Endothelial cell of umbilical vein (primary cell): ENCODE measurements at regions not wholly inside any gene's neighbourhood (a gene's known extent, or its start where the extent isn't known, plus 50 kb on each side); places are given as distances from the start of the nearest gene placed in this dataset.

Experiments used
- BruUV-seq: library from RNA; stranded (reverse); fragments of 400-500 nt; replicated peaks from 2 replicates; lab custom pipeline; 2021; lab: Mats Ljungman, UMichigan
- CTCF ChIA-PET: fragments of 300-600, 350-600 bp; sonication (Branson Sonifier 250); formaldehyde crosslinking; loops from one replicate; lab custom pipeline; 2021; ENCODE audit warnings: antibody characterized with exemption, inconsistent platforms; lab: Charles Lee
- POLR2A ChIA-PET: fragments of 300-600, 350-600 bp; sonication (Branson Sonifier 250); formaldehyde crosslinking; loops from one replicate; lab custom pipeline; 2021; ENCODE audit warnings: antibody characterized with exemption, inconsistent platforms; lab: Charles Lee
- DNase-seq: peaks from one replicate; pipeline ENCODE4 v3.0.0-alpha.2; 2011; ENCODE audit warnings: low read depth, low spot score
- FAIRE-seq: peaks from 2 replicates; lab custom pipeline; 2011; peaks lifted over from hg19 to GRCh38; lab: Jason Lieb, UNC
- H2AFZ ChIP-seq: 2 replicates; pipeline ENCODE4 v1.6.0; 2012; ENCODE audit warnings: low read depth, low read length, control low read depth, inconsistent platforms
- H3K27ac ChIP-seq: 2 replicates; pipeline ENCODE4 v1.5.1; 2011; ENCODE audit warnings: low read depth, mild to moderate bottlenecking, control low read depth, low read length, moderate library complexity; ENCODE audit not compliant: insufficient read depth
- H3K27me3 ChIP-seq, 2 experiments: 2 replicates each; pipeline versions ENCODE4 v1.6.0 to v1.6.1; 2011; ENCODE audit warnings: low read length in 2 of 2, mixed read lengths in 1 of 2; ENCODE audit not compliant: control insufficient read depth in 2 of 2, insufficient read depth in 2 of 2
- H3K36me3 ChIP-seq, 2 experiments: 2 replicates in 1 of 2; 3 replicates in 1 of 2; pipeline ENCODE4 v1.5.1; 2011; ENCODE audit warnings: low read length in 2 of 2, mild to moderate bottlenecking in 1 of 2, moderate library complexity in 1 of 2; ENCODE audit not compliant: control insufficient read depth in 2 of 2, insufficient read depth in 2 of 2; ENCODE audit errors: extremely low read depth in 1 of 2
- H3K4me1 ChIP-seq: 3 replicates; pipeline ENCODE4 v1.5.1; 2011; ENCODE audit warnings: mild to moderate bottlenecking, low read length; ENCODE audit not compliant: control insufficient read depth, insufficient read depth; ENCODE audit errors: extremely low read depth
- H3K4me2 ChIP-seq: 2 replicates; pipeline ENCODE4 v1.6.1; 2011; ENCODE audit warnings: low read length, control low read depth, mixed read lengths; ENCODE audit not compliant: insufficient read depth
- H3K4me3 ChIP-seq, 3 experiments: fragments of 200-600 bp in 1 of 3; sonication (generic), shearing (Covaris generic) in 1 of 3; replicated peaks in 1 of 3; 2 replicates each; pipeline ENCODE4 v1.5.1; 2011 to 2016; ENCODE audit warnings: control low read depth in 3 of 3, low read length in 3 of 3, mild to moderate bottlenecking in 2 of 3, inconsistent platforms in 1 of 3, low read depth in 1 of 3, moderate library complexity in 1 of 3; ENCODE audit not compliant: insufficient read depth in 1 of 3
- H3K79me2 ChIP-seq: 2 replicates; pipeline ENCODE4 v1.6.0; 2012; ENCODE audit warnings: low read length, inconsistent platforms; ENCODE audit not compliant: control insufficient read depth, insufficient read depth
- H3K9ac ChIP-seq: replicated peaks from 2 replicates; pipeline ENCODE3; 2011; ENCODE audit warnings: low read length, control low read depth; ENCODE audit not compliant: insufficient read depth; ENCODE audit errors: extremely low read depth
- H3K9me1 ChIP-seq: replicated peaks from 3 replicates; pipeline ENCODE4 v1.6.0; 2011; ENCODE audit warnings: mild to moderate bottlenecking, low read length; ENCODE audit not compliant: control insufficient read depth, insufficient read depth; ENCODE audit errors: extremely low read depth
- H3K9me3 ChIP-seq: replicated peaks from 2 replicates; pipeline ENCODE4 v1.5.1; 2012; ENCODE audit warnings: low read length, inconsistent platforms; ENCODE audit not compliant: control insufficient read depth, insufficient read depth
- H4K20me1 ChIP-seq: replicated peaks from 2 replicates; pipeline ENCODE3; 2011; ENCODE audit warnings: mild to moderate bottlenecking, low read length; ENCODE audit not compliant: control insufficient read depth, insufficient read depth; ENCODE audit errors: extremely low read depth
- EZH2 ChIP-seq: IDR thresholded peaks from 2 replicates; pipeline ENCODE4 v1.6.1; 2012; ENCODE audit warnings: borderline replicate concordance, low read depth, mild to moderate bottlenecking, moderate library complexity, low read length, inconsistent platforms; ENCODE audit not compliant: severe bottlenecking
- FOS ChIP-seq: IDR thresholded peaks from 2 replicates; pipeline ENCODE4 v1.6.1; 2011; ENCODE audit warnings: mild to moderate bottlenecking, low read length, moderate library complexity, borderline replicate concordance; ENCODE audit not compliant: insufficient read depth
- GATA2 ChIP-seq: IDR thresholded peaks from 2 replicates; pipeline ENCODE4 v1.7.0; 2011; ENCODE audit warnings: low read depth, mild to moderate bottlenecking, moderate library complexity, mixed read lengths, low read length; ENCODE audit not compliant: insufficient read length, insufficient read depth
- JUN ChIP-seq: IDR thresholded peaks from 2 replicates; pipeline ENCODE4 v1.6.1; 2011; ENCODE audit warnings: borderline replicate concordance, low read depth; ENCODE audit not compliant: insufficient read length, insufficient read depth
- MYC ChIP-seq: IDR thresholded peaks from one replicate; pipeline ENCODE4 v1.6.1; 2011; ENCODE audit warnings: mild to moderate bottlenecking, low read depth, low read length
- POLR2A ChIP-seq: IDR thresholded peaks from 2 replicates; pipeline ENCODE4 v1.6.1; 2012; ENCODE audit warnings: low read depth, mild to moderate bottlenecking, control low read depth, low read length
- POLR2AphosphoS5 ChIP-seq: IDR thresholded peaks from 2 replicates; pipeline ENCODE4 v1.6.1; 2012; ENCODE audit warnings: low read depth, mild to moderate bottlenecking, control low read depth, low read length, moderate library complexity; ENCODE audit not compliant: insufficient read depth
- dilution Hi-C: fragments of 300-500 bp; cut with MboI; formaldehyde crosslinking; loops from one replicate; pipeline ENCODE4 v1.15.0; 2019; ENCODE audit warnings: low sequenced_read_pairs; ENCODE audit not compliant: extremely low pct_ligation_motif_present
- intact Hi-C: fragments of 100-400 bp; cut with micrococcal nuclease; formaldehyde crosslinking; loops from one replicate; pipeline ENCODE4 v1.10.0; 2022
- TF ChIP-seq, protein P1 (sequence below): IDR thresholded peaks from 2 replicates; pipeline ENCODE4 v1.6.1; 2011; ENCODE audit not compliant: insufficient read depth, insufficient read length
- TF ChIP-seq, protein P2 (sequence below), 2 donors: IDR thresholded peaks; 1 replicate in 1 of 2; 2 replicates in 1 of 2; pipeline ENCODE4 v1.5.1; 2011; ENCODE audit warnings: low read length in 2 of 2, mild to moderate bottlenecking in 2 of 2, moderate library complexity in 2 of 2, control low read depth in 1 of 2, inconsistent platforms in 1 of 2, low read depth in 1 of 2; ENCODE audit not compliant: insufficient read depth in 1 of 2; ENCODE audit errors: extremely low read depth in 1 of 2

DNA sequence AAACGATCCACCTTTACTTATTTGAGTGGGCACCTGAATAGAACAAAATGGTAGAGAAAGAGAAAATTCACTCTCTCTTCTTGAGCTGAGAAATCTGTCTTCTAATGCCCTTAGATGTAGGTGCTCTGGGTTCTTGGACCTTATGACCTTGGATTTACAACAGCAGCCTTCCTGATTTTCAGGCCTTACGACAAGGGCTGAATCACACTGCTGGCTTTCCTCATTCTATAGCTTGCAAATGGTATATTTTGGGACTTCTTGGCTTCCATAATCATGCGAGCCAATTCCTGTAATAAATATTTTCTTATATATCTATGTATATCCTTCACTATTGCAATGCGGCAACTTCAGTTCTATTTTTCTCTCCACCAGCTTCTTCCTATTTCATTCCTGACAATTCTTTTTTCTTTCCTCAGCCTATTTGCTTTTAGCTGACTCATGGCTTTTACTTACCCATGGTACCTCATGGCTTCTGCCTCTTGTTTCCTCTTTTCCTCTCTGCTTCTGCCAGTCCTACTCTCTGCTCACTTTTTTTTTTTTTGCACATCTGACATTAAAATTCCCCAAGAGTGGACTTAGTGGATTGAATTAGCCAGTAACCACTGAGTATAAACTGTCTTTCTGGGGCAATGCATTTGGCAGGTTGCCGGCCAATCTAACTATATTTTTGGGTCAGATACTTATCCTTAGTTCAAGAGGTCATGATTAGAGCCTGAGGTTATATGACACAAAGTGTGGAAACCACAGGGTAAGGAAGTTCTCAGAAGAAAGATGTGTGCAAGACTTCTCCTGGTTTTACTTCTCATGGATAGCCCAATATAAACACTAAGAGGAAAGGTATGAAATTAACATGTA, 359.5 kb downstream of the TMEM135 start:
- no peaks in the 10 kb centered on the region for H3K27me3 ChIP-seq
- H3K9me3 ChIP-seq = no peaks in the 10 kb centered on the region
- H4K20me1 ChIP-seq = no peaks in the 10 kb centered on the region
- H3K9ac ChIP-seq = no peak overlapping the region
- H3K36me3 ChIP-seq = no peaks in the 10 kb centered on the region
- dilution Hi-C loops = no loop called here
- no peak overlapping the region for H2AFZ ChIP-seq
- H3K79me2 ChIP-seq = no peaks in the 10 kb centered on the region
- no peaks in the 10 kb centered on the region for H3K9me1 ChIP-seq
- TF ChIP-seq MYC = no peak
- no peak for TF ChIP-seq JUN
- TF ChIP-seq FOS = no peak
- intact Hi-C loops = no loop called here
- no peak overlapping the region for H3K4me2 ChIP-seq
- CTCF ChIA-PET = interaction anchor here (0.7 kb wide), 1 partner anchor 24 kb away, joined by 3 read pairs; no protein-coding TSS in a partner anchor
- POLR2A ChIA-PET = no interaction called here
- no peaks in the 10 kb centered on the region for H3K4me1 ChIP-seq
- H3K4me3 ChIP-seq = no peak overlapping the region
- no peak for FAIRE-seq
- H3K27ac ChIP-seq = no peak overlapping the region
- DNase-seq = no peak
- BruUV-seq = no TSS peak

DNA sequence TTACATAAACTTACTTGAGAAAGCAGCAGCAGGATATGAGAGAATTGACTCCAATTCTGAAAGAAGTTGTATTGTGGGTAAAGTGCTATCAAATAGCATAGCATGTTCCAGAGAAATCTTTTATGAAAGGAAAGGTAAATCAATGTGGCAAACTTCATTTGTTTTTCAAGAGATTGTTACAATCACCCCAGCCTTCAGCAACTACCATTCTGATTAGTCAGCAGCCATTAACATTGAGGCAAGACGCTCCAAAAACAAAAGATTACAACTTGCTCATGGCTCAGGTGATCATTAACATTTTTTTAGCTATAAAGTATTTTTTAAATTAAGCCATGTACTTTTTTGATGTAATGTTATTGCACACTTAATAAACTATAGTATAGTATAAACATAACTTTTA, 357.2 kb downstream of the TMEM135 start:
- ChIA-PET CTCF (interaction anchor here (1.5 kb wide), 1 partner anchor 27 kb away, joined by 12 read pairs; no protein-coding TSS in a partner anchor), POLR2A (no interaction called here)
- no peak overlapping the region for H3K4me2 ChIP-seq
- dilution Hi-C loops = no loop called here
- FAIRE-seq (no peak), DNase-seq (no peak)
- H3K9me1 ChIP-seq = no peaks in the 10 kb centered on the region
- no peaks in the 10 kb centered on the region for H3K36me3 ChIP-seq
- H3K9me3 ChIP-seq = no peaks in the 10 kb centered on the region
- H3K79me2 ChIP-seq = no peaks in the 10 kb centered on the region
- H3K27ac ChIP-seq = no peak overlapping the region
- H2AFZ ChIP-seq = no peak overlapping the region
- intact Hi-C loops = no loop called here
- H3K4me1 ChIP-seq = peaks cover 2% of the 10 kb centered on the region
- H3K4me3 ChIP-seq = no peak overlapping the region
- H4K20me1 ChIP-seq = no peaks in the 10 kb centered on the region
- no TSS peak for BruUV-seq
- H3K9ac ChIP-seq = no peak overlapping the region
- TF ChIP-seq MYC = no peak
- no peak for TF ChIP-seq GATA2
- no peak for TF ChIP-seq FOS
- TF ChIP-seq POLR2A = no peak
- no peak for TF ChIP-seq POLR2AphosphoS5
- no peak for TF ChIP-seq JUN
- TF ChIP-seq, protein P1, sequence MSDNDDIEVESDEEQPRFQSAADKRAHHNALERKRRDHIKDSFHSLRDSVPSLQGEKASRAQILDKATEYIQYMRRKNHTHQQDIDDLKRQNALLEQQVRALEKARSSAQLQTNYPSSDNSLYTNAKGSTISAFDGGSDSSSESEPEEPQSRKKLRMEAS = no peak
- TF ChIP-seq EZH2 = no peak
- TF ChIP-seq, protein P2, sequence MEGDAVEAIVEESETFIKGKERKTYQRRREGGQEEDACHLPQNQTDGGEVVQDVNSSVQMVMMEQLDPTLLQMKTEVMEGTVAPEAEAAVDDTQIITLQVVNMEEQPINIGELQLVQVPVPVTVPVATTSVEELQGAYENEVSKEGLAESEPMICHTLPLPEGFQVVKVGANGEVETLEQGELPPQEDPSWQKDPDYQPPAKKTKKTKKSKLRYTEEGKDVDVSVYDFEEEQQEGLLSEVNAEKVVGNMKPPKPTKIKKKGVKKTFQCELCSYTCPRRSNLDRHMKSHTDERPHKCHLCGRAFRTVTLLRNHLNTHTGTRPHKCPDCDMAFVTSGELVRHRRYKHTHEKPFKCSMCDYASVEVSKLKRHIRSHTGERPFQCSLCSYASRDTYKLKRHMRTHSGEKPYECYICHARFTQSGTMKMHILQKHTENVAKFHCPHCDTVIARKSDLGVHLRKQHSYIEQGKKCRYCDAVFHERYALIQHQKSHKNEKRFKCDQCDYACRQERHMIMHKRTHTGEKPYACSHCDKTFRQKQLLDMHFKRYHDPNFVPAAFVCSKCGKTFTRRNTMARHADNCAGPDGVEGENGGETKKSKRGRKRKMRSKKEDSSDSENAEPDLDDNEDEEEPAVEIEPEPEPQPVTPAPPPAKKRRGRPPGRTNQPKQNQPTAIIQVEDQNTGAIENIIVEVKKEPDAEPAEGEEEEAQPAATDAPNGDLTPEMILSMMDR (IDR thresholded peaks at IDR 0.05; ENCODE audit: extremely low read depth in 1 of 2, insufficient read depth in 1 of 2, low read depth in 1 of 2, low read length in 2 of 2) = no peak
- no peaks in the 10 kb centered on the region for H3K27me3 ChIP-seq
